ENCODE measurements at regions not wholly inside any gene's neighbourhood (a gene's known extent, or its start where the extent isn't known, plus 50 kb on each side); places are given as distances from the start of the nearest gene placed in this dataset.

GRCh38 chr3:116610124-116610523, 99.5 kb upstream of the TUSC7 start:
- TF ChIP-seq CTCF (IDR thresholded peaks at IDR 0.05) (no peak), POLR2A (IDR thresholded peaks at IDR 0.05) (no peak)
